SH-SY5Y (cell line): ENCODE measurements at regions not wholly inside any gene's neighbourhood (a gene's known extent, or its start where the extent isn't known, plus 50 kb on each side); places are given as distances from the start of the nearest gene placed in this dataset.

Experiments used
- GATA2 ChIP-seq: IDR thresholded peaks from 2 replicates; pipeline ENCODE4 v1.6.1; 2011; ENCODE audit warnings: mild to moderate bottlenecking, low read depth, low read length
- GATA3 ChIP-seq: IDR thresholded peaks from 2 replicates; pipeline ENCODE4 v1.6.1; 2011; ENCODE audit warnings: low read depth, mild to moderate bottlenecking, low read length, moderate library complexity

- TF ChIP-seq GATA2 (no peak), GATA3 (no peak)
Observed at GRCh38 chr10:43970717-43971116, 322.0 kb upstream of the ZNF32 start.
